ENCODE measurements at regions not wholly inside any gene's neighbourhood (a gene's known extent, or its start where the extent isn't known, plus 50 kb on each side); places are given as distances from the start of the nearest gene placed in this dataset.

GRCh38 chr1:232450615-232451014 is 179.3 kb downstream of the SIPA1L2 start:
- ChIA-PET POLR2A (ENCODE audit: unreplicated experiment) (no interaction called here), CTCF (no interaction called here)
- no peak overlapping the region for H3K27ac ChIP-seq (ENCODE audit: insufficient read depth, low read length)
- H3K4me3 ChIP-seq (ENCODE audit: insufficient read depth, low read depth, low read length): no peak overlapping the region
- intact Hi-C loops (cut with micrococcal nuclease): no loop called here
- H3K9ac ChIP-seq (ENCODE audit: low read depth, low read length): no peak overlapping the region
- H3K4me1 ChIP-seq (ENCODE audit: control insufficient read depth, insufficient read depth, low read length): no peaks in the 10 kb centered on the region
- no peaks in the 10 kb centered on the region for H4K20me1 ChIP-seq (ENCODE audit: insufficient read depth, low read length)
- no peak overlapping the region; the same call in 1 of the 2 replicates for H2BK120ac ChIP-seq (ENCODE audit: low read depth, low read length)
- H3K9me3 ChIP-seq (ENCODE audit: control insufficient read depth, insufficient read depth, low read length): no peaks in the 10 kb centered on the region
- no peak overlapping the region for H3K4me2 ChIP-seq (ENCODE audit: low read depth, low read length)
- H2BK20ac ChIP-seq (ENCODE audit: low read depth, low read length): no peak overlapping the region
- BruUV-seq (replicated peaks): no TSS peak
- no peaks in the 10 kb centered on the region for H3K79me1 ChIP-seq (ENCODE audit: low read depth in 1 of 2, low read length in 2 of 2)
- H2BK5ac ChIP-seq (ENCODE audit: low read depth, low read length, poor library complexity, severe bottlenecking): no peak overlapping the region
- H3K14ac ChIP-seq (replicated peaks; ENCODE audit: low read depth, low read length): no peak overlapping the region
- H4K5ac ChIP-seq (ENCODE audit: low read depth, low read length): no peak overlapping the region
- no peak overlapping the region for H2AK9ac ChIP-seq (replicated peaks; ENCODE audit: low read depth, low read length, poor library complexity)
- no peak overlapping the region for H2AFZ ChIP-seq (replicated peaks; ENCODE audit: low read length, poor library complexity)
- WGBS, 2 experiments (ENCODE audit: extremely low coverage in 2 of 2, insufficient read length in 1 of 2): no CpG with 5 or more reads among the region's 1 CpG
- no peak overlapping the region for H3K56ac ChIP-seq (ENCODE audit: extremely low read depth, insufficient read depth, low read length)
- H4K8ac ChIP-seq (ENCODE audit: low read depth in 2 of 2, low read length in 2 of 2): no peak overlapping the region
- dilution Hi-C loops (cut with HindIII; ENCODE audit: low sequenced_read_pairs, unreplicated experiment): no loop called here
- no peaks in the 10 kb centered on the region for H3K27me3 ChIP-seq (ENCODE audit: control insufficient read depth, insufficient read depth, low read length)
- ATAC-seq (ENCODE audit: low read depth) (peak; percentile 59), DNase-seq (peak; percentile 45)
- TF ChIP-seq ELK1 (IDR thresholded peaks at IDR 0.05; ENCODE audit: borderline replicate concordance, low read depth, low read length) (no peak), SMC3 (IDR thresholded peaks at IDR 0.05; ENCODE audit: low read depth, low read length) (no peak), RFX5 (IDR thresholded peaks at IDR 0.05; ENCODE audit: low read depth, low read length) (no peak), FOS (IDR thresholded peaks at IDR 0.05; ENCODE audit: low read depth, low read length) (no peak; the same call in 1 of the 2 replicates), NFE2L2 (IDR thresholded peaks at IDR 0.05; ENCODE audit: low read depth, low read length) (no peak), BHLHE40 (IDR thresholded peaks at IDR 0.05; ENCODE audit: low read depth, low read length) (no peak), CEBPB (IDR thresholded peaks at IDR 0.05; ENCODE audit: low read depth, low read length) (no peak), USF2 (IDR thresholded peaks at IDR 0.05; ENCODE audit: low read depth, low read length) (no peak), MXI1 (IDR thresholded peaks at IDR 0.05; ENCODE audit: borderline replicate concordance, low read depth, low read length) (no peak)
- in situ Hi-C loops (cut with MboI; ENCODE audit: low sequenced_read_pairs): no loop called here
- H3K23ac ChIP-seq (ENCODE audit: low read depth, low read length): no peak overlapping the region
- no peak overlapping the region for H2BK15ac ChIP-seq (ENCODE audit: low read depth, low read length)
- no peak overlapping the region for H3K4ac ChIP-seq (ENCODE audit: low read depth, low read length)
- H3K9me1 ChIP-seq (ENCODE audit: insufficient read depth, low read length): peaks cover 2% of the 10 kb centered on the region; the same call in 1 of the 2 replicates
- peaks cover 2% of the 10 kb centered on the region; the same call in 1 of the 2 replicates for H3K36me3 ChIP-seq (ENCODE audit: control insufficient read depth, insufficient read depth, low read length)
- no peak overlapping the region for H3K18ac ChIP-seq (ENCODE audit: low read depth, low read length)
- H2AK5ac ChIP-seq (ENCODE audit: low read depth, low read length): no peak overlapping the region
- no peak overlapping the region for H4K91ac ChIP-seq (ENCODE audit: insufficient read depth, low read depth, low read length)

Data from IMR-90 (cell line).